ENCODE measurements at regions not wholly inside any gene's neighbourhood (a gene's known extent, or its start where the extent isn't known, plus 50 kb on each side); places are given as distances from the start of the nearest gene placed in this dataset.

DNA sequence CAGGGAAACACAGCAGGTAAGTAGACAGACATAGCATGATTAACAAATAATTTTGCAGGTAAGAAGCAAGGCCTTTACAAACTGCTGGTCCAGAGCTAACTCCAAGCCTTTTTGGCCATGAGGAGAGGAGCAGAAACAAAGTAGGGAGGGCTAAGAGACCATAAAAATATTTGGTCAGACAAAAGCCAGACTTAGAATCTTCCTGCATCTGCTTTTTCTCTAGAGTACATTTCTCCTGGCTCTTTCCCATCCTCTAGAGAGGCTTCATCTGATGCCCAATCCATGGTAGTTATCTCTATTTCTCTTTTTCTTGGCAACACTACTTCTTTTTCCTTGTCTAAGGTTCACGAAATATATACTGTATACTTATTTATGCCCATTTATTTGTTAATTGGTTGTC lies 577.1 kb downstream of the PIK3C3 start:
- TF ChIP-seq, protein P1, sequence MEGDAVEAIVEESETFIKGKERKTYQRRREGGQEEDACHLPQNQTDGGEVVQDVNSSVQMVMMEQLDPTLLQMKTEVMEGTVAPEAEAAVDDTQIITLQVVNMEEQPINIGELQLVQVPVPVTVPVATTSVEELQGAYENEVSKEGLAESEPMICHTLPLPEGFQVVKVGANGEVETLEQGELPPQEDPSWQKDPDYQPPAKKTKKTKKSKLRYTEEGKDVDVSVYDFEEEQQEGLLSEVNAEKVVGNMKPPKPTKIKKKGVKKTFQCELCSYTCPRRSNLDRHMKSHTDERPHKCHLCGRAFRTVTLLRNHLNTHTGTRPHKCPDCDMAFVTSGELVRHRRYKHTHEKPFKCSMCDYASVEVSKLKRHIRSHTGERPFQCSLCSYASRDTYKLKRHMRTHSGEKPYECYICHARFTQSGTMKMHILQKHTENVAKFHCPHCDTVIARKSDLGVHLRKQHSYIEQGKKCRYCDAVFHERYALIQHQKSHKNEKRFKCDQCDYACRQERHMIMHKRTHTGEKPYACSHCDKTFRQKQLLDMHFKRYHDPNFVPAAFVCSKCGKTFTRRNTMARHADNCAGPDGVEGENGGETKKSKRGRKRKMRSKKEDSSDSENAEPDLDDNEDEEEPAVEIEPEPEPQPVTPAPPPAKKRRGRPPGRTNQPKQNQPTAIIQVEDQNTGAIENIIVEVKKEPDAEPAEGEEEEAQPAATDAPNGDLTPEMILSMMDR (conservative IDR thresholded peaks at IDR 0.05) = no peak
- no peak for TF ChIP-seq EZH2 (IDR thresholded peaks at IDR 0.05; ENCODE audit: low read depth)
